RCC 7860 (cell line): ENCODE measurements at regions not wholly inside any gene's neighbourhood (a gene's known extent, or its start where the extent isn't known, plus 50 kb on each side); places are given as distances from the start of the nearest gene placed in this dataset.
"Not testable (repeated sequence)": the region's sequence is repeated elsewhere in the genome, so short reads cannot be mapped to it uniquely, and the experiment has no call there.

ENCODE experiments used
- DNase-seq: peaks from one replicate; pipeline ENCODE4 v3.0.0-alpha.2; 2015; ENCODE audit warnings: low spot score
- FAIRE-seq: peaks from 2 replicates; lab custom pipeline; 2012; peaks lifted over from hg19 to GRCh38; lab: Jason Lieb, UNC

GRCh38 chr21:9041175-9041948 lies 1480.0 kb upstream of the TPTE start:
- FAIRE-seq, DNase-seq: not testable (repeated sequence)

GRCh38 chr21:9043089-9043488 lies 1478.3 kb upstream of the TPTE start:
- DNase-seq, FAIRE-seq: not testable (repeated sequence)

GRCh38 chr21:9046870-9047269 lies 1474.5 kb upstream of the TPTE start:
- FAIRE-seq, DNase-seq: not testable (repeated sequence)

GRCh38 chr21:9067515-9067914 lies 1453.9 kb upstream of the TPTE start:
- DNase-seq, FAIRE-seq: not testable (repeated sequence)

DNA sequence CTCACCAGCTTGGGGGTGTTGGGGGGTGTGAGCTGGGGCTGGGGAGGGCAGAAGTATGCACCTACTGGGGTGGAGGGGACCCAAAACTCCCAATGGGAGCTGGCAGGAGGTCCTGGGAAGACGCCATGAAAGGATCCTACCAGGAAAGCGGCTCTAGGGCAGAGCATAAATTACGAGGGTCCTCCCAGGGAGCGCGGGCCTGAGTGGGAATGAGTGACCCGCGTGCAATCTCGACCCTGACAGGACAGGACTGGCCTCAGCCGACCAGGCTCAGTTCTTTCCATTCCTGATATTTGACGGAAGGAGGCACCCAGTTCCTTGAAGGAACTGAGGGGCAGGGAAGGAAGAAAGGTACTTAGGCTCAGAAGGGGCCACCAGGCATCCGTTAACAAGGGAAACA lies 1452.8 kb upstream of the TPTE start:
- not testable (repeated sequence) for DNase-seq, FAIRE-seq

DNA sequence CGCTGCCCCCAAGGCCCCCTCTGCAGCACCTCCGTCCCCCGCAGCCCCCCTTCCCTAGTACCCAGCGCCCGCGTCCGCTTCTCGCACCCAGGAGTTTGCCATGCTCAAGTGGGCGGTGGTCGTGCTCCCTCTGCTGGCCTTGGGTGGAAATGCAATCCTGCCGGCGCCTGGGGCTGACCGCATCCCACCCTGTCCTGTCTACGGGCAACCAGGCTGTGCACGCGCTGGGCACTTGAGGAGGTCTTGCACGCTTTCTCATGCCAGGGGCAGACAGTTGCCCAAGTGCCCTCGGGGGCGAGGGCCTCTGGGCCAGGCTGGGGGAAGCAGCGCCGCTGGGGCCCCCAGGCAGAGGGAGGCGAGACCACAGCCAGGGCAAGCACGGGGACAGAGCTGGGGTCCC lies 1450.7 kb upstream of the TPTE start:
- not testable (repeated sequence) for FAIRE-seq, DNase-seq

DNA sequence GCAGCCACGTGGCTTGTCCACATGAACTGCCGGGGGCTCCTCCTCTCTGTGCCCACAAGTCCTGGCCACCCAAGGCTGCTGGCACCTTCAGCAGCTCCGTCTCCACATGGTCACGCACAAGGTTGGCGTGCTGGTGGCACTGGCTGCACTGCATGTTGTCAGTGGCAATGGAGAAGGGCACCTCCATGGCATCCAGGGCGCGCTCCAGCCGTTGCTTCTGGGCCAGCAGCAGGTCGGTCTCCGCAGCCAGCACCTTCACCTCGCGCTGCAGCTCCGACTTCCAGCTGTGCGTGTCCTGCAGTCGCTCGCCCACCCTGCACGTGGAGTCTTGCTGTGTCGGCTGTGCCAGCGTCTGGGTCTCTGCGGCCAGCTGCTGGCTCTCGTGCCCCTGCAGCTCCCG lies 1448.4 kb upstream of the TPTE start:
- not testable (repeated sequence) for DNase-seq, FAIRE-seq

DNA sequence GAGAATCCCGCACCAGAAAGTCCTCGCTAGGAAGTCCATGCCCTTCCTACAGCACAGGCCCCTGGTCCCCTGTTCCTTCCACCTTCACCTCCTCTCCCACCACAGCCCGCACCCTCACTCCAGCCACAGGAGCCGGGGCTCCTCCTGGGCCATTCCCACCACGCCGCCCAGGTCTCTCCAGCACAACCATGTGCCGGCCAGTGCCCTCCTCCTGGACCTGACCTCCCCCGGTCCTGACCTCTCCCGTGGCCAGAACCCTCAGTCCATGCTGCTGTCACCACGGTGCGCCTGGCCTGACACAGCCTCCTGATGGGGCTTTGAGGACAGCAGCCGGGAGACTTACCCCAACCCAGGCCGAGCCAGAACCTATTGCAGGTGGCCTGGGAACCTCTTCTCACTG lies 1446.6 kb upstream of the TPTE start:
- not testable (repeated sequence) for DNase-seq, FAIRE-seq

DNA sequence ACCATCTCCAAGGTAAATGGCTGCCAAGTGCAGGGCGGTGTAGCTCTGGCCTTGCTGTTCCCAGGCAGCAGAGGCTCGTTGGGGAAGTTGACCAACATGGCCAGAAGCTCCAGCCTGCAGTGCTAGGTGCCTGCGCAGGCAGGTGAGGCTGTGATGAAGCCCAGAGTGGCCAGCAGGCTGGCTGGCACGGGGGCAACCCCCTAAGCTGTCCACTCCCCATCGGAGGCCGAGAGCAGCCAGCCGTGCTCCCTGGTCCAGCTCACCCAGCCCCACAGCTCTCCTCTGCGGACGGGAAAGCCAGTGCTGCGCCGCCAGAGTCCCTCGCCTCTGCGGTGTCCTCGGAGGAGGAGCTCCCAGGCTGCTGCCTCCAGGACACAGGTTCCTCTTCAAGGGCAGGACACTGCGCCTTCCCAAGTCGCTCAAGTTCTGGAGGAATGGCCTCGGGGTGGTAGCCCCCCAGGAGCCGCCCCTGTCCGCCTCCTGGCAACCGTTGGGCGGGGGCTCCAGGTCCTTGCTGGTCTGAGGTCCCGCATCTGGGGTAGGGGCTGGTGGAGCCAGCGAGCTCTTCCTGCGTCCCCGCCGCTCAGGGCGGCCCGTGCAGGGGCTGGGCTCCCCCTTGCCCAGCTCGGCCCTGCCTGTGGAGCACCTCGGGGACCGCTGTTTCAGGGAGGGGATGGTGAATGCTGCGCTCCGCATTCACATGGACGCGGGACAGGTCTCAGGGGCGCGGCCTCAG lies 1438.1 kb upstream of the TPTE start:
- not testable (repeated sequence) for DNase-seq, FAIRE-seq

DNA sequence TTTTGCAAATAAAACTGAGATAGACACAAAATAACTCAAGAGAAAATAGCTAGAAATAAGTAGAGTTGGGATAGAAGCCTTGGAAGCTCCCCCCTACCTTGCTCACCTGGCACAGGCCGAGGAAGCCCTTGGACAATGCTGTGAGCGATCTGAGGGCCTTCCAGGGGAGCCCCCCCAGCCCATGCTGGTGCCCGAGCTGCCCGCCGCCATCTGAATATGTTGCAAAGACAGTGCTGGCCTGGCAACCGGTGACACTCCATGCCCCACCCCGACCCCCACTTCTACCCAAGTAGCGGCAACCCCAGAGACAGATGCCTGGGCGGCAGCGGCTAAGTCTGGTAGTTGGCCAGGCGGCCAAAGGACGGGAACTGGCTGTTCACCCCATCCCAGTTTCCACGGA lies 1435.1 kb upstream of the TPTE start:
- not testable (repeated sequence) for FAIRE-seq, DNase-seq

DNA sequence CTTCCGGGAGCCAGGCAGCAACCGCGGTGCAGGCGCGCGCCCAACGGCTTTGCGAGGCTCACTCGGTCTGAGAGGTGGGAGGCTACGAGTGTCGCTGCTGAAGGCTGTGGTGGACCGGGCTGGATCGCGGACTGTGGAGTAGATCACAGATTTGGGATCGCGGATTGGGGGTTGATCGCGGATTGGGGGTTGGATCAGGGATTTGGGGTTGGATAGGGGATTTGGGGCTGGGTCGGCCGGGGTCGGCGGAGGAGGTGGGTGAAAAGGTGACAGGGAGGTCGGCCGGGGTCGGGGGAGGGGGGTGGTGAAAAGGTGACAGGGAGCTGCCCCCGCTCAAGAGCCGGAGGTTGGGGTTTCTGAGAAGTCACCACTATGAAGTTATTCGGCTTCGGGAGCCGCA lies 1433.6 kb upstream of the TPTE start:
- not testable (repeated sequence) for FAIRE-seq, DNase-seq

GRCh38 chr21:9129741-9130140 lies 1391.6 kb upstream of the TPTE start:
- not testable (repeated sequence) for FAIRE-seq, DNase-seq

DNA sequence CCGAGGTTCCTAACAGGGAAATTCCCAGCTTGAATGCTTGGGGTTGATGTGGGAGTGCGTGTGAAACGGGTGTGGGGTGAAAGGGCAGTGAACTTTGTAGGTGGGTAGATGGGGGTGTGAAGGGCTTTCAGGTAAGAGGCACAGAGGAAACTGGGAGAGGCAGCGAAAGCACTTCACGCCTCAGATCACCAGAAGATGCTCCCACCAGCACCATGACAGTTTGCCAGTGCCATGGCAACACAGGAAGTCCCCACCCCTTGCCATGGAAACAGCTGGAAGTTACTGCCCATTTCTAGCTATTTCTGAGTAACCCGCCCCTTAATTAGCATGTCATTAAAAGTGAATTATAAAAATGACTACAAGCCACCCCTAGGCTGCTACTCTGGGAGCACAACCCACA lies 1390.6 kb upstream of the TPTE start:
- DNase-seq, FAIRE-seq: not testable (repeated sequence)
